ENCODE measurements at regions not wholly inside any gene's neighbourhood (a gene's known extent, or its start where the extent isn't known, plus 50 kb on each side); places are given as distances from the start of the nearest gene placed in this dataset.

- no peak for DNase-seq (ENCODE audit: low read depth)
Measured at GRCh38 chr15:70555713-70556112, 207.6 kb downstream of the UACA start.

- no peak for DNase-seq (ENCODE audit: low read depth)
Measured at GRCh38 chr15:70547846-70548487, 215.4 kb downstream of the UACA start.

GRCh38 chr15:70545526-70545925 lies 217.8 kb downstream of the UACA start:
- no peak for DNase-seq (ENCODE audit: low read depth)

GRCh38 chr15:70541511-70541910 lies 221.8 kb downstream of the UACA start:
- DNase-seq (ENCODE audit: low read depth): no peak

- no peak for DNase-seq (ENCODE audit: low read depth)
Measured at GRCh38 chr15:70539912-70540530, 223.3 kb downstream of the UACA start.

- DNase-seq (ENCODE audit: low read depth): no peak
Measured at GRCh38 chr15:70539409-70539808, 223.9 kb downstream of the UACA start.

- DNase-seq (ENCODE audit: low read depth): no peak
Measured at GRCh38 chr15:70538278-70538677, 225.1 kb downstream of the UACA start.

- no peak for DNase-seq (ENCODE audit: low read depth)
Measured at GRCh38 chr15:70535955-70536338, 227.4 kb downstream of the UACA start.

- DNase-seq (ENCODE audit: low read depth): peak; percentile 54
Measured at GRCh38 chr15:70535071-70535954, 228.0 kb downstream of the UACA start.

GRCh38 chr15:70533931-70534742 lies 229.2 kb downstream of the UACA start:
- no peak for DNase-seq (ENCODE audit: low read depth)

- no peak for DNase-seq (ENCODE audit: low read depth)
Measured at GRCh38 chr15:70532531-70533186, 230.7 kb downstream of the UACA start.

- DNase-seq (ENCODE audit: low read depth): no peak
Measured at GRCh38 chr15:70531576-70531975, 231.8 kb downstream of the UACA start.

- no peak for DNase-seq (ENCODE audit: low read depth)
Measured at GRCh38 chr15:70530906-70531305, 232.5 kb downstream of the UACA start.

- no peak for DNase-seq (ENCODE audit: low read depth)
Measured at GRCh38 chr15:70530503-70530902, 232.9 kb downstream of the UACA start.

- no peak for DNase-seq (ENCODE audit: low read depth)
Measured at GRCh38 chr15:70530017-70530499, 233.3 kb downstream of the UACA start.

- no peak for DNase-seq (ENCODE audit: low read depth)
Measured at GRCh38 chr15:70528816-70529215, 234.5 kb downstream of the UACA start.

- DNase-seq (ENCODE audit: low read depth): no peak
Measured at GRCh38 chr15:70528270-70528706, 235.1 kb downstream of the UACA start.

- no peak for DNase-seq (ENCODE audit: low read depth)
Measured at GRCh38 chr15:70526974-70527325, 236.4 kb downstream of the UACA start.

GRCh38 chr15:70526221-70526973 lies 237.0 kb downstream of the UACA start:
- no peak for DNase-seq (ENCODE audit: low read depth)

- DNase-seq (ENCODE audit: low read depth): no peak
Measured at GRCh38 chr15:70525551-70525950, 237.8 kb downstream of the UACA start.

- no peak for DNase-seq (ENCODE audit: low read depth)
Measured at GRCh38 chr15:70524470-70524869, 238.9 kb downstream of the UACA start.
